H1 (cell line): ENCODE measurements at regions not wholly inside any gene's neighbourhood (a gene's known extent, or its start where the extent isn't known, plus 50 kb on each side); places are given as distances from the start of the nearest gene placed in this dataset.

Experiments
- CTCF ChIA-PET: fragments of 300-600 bp; sonication (Branson Sonifier 250); formaldehyde crosslinking; loops from one replicate; lab custom pipeline; 2021; ENCODE audit not compliant: partially characterized antibody; lab: Charles Lee
- POLR2A ChIA-PET: fragments of 300-600 bp; sonication (Branson Sonifier 250); formaldehyde crosslinking; loops from one replicate; lab custom pipeline; 2021; ENCODE audit warnings: inconsistent platforms; ENCODE audit not compliant: partially characterized antibody; lab: Charles Lee
- DNase-seq, 2 experiments: peaks; one replicate each; pipeline versions ENCODE4 v3.0.0 to v3.0.0-alpha.2; 2010 to 2022; ENCODE audit warnings: low spot score in 2 of 2, low read depth in 1 of 2, mixed read lengths in 1 of 2
- FAIRE-seq: peaks from 2 replicates; lab custom pipeline; 2011; peaks lifted over from hg19 to GRCh38; lab: Jason Lieb, UNC
- H2AFZ ChIP-seq: 2 replicates; pipeline ENCODE4 v1.8.1; 2012; ENCODE audit warnings: low read length, inconsistent platforms
- H2AK5ac ChIP-seq: 2 replicates; pipeline ENCODE4 v1.6.1; 2013; ENCODE audit warnings: low read depth, low read length
- H2BK120ac ChIP-seq: replicated peaks from 2 replicates; pipeline ENCODE3; 2013; ENCODE audit warnings: low read depth, low read length, inconsistent platforms
- H2BK12ac ChIP-seq: 2 replicates; pipeline ENCODE4 v1.6.1; 2013; ENCODE audit warnings: low read depth, low read length
- H2BK15ac ChIP-seq: 2 replicates; pipeline ENCODE4 v1.6.1; 2013; ENCODE audit warnings: low read length
- H2BK20ac ChIP-seq: 2 replicates; pipeline ENCODE4 v1.6.1; 2013; ENCODE audit warnings: low read length
- H2BK5ac ChIP-seq: 2 replicates; pipeline ENCODE4 v1.6.1; 2013; ENCODE audit warnings: low read depth, low read length
- H3K14ac ChIP-seq: 2 replicates; pipeline ENCODE4 v1.6.1; 2013; ENCODE audit warnings: inconsistent platforms; ENCODE audit not compliant: insufficient read length
- H3K18ac ChIP-seq: 2 replicates; pipeline ENCODE4 v1.6.1; 2013; ENCODE audit warnings: low read length; ENCODE audit errors: extremely low read depth
- H3K23ac ChIP-seq: 2 replicates; pipeline ENCODE4 v1.6.1; 2013; ENCODE audit warnings: inconsistent platforms; ENCODE audit not compliant: insufficient read length
- H3K23me2 ChIP-seq: 2 replicates; pipeline ENCODE4 v1.6.1; 2013; ENCODE audit warnings: low read depth, low read length
- H3K27ac ChIP-seq: 2 replicates; pipeline ENCODE4 v1.6.1; 2011; ENCODE audit warnings: low read depth, low read length, inconsistent platforms
- H3K27me3 ChIP-seq, 4 experiments: replicated peaks in 1 of 4; 1 replicate in 1 of 4; 2 replicates in 3 of 4; pipeline versions ENCODE4 v1.6.1 to v1.8.1; 2011 to 2013; ENCODE audit warnings: low read length in 3 of 4, mild to moderate bottlenecking in 3 of 4, inconsistent platforms in 2 of 4, mixed read lengths in 2 of 4, moderate library complexity in 1 of 4; ENCODE audit not compliant: control insufficient read depth in 3 of 4, insufficient read depth in 3 of 4; ENCODE audit errors: extremely low read depth in 1 of 4
- H3K36me3 ChIP-seq, 4 experiments: 2 replicates each; pipeline versions ENCODE4 v1.6.1 to v1.8.1; 2011 to 2013; ENCODE audit warnings: mild to moderate bottlenecking in 4 of 4, low read length in 3 of 4, moderate library complexity in 2 of 4, control low read depth in 1 of 4, inconsistent platforms in 1 of 4; ENCODE audit not compliant: insufficient read depth in 4 of 4, control insufficient read depth in 2 of 4
- H3K4ac ChIP-seq: replicated peaks from 2 replicates; pipeline ENCODE3; 2013; ENCODE audit warnings: low read length, low read depth, mixed read lengths, inconsistent platforms; ENCODE audit not compliant: insufficient read length
- H3K4me1 ChIP-seq, 4 experiments: replicated peaks in 1 of 4; 1 replicate in 1 of 4; 2 replicates in 3 of 4; pipeline versions ENCODE4 v1.6.1 to v1.8.1; 2011 to 2013; ENCODE audit warnings: low read length in 3 of 4, inconsistent platforms in 2 of 4, mixed read lengths in 1 of 4; ENCODE audit not compliant: insufficient read depth in 4 of 4, control insufficient read depth in 3 of 4
- H3K4me2 ChIP-seq, 2 experiments: 2 replicates each; pipeline versions ENCODE4 v1.6.1 to v1.8.1; 2011 to 2013; ENCODE audit warnings: low read depth in 2 of 2, low read length in 2 of 2, control low read depth in 1 of 2, inconsistent platforms in 1 of 2, mild to moderate bottlenecking in 1 of 2; ENCODE audit not compliant: insufficient read depth in 1 of 2
- H3K4me3 ChIP-seq, 4 experiments: fragments of 200-600, 300-600 bp in 1 of 4; sonication (generic), shearing (Covaris generic), sonication (Bioruptor Twin) in 1 of 4; 2 replicates each; pipeline versions ENCODE4 v1.5.1 to v1.8.1; 2011 to 2016; ENCODE audit warnings: low read length in 4 of 4, low read depth in 3 of 4, control low read depth in 2 of 4, inconsistent platforms in 2 of 4, mild to moderate bottlenecking in 2 of 4, mixed read lengths in 1 of 4, moderate library complexity in 1 of 4; ENCODE audit not compliant: insufficient read depth in 2 of 4; ENCODE audit errors: extremely low read depth in 1 of 4
- H3K56ac ChIP-seq: replicated peaks from 2 replicates; pipeline ENCODE3; 2013; ENCODE audit warnings: low read depth, mild to moderate bottlenecking, mixed read lengths, low read length, inconsistent platforms; ENCODE audit not compliant: insufficient read length
- H3K79me1 ChIP-seq: 2 replicates; pipeline ENCODE4 v1.6.1; 2013; ENCODE audit warnings: low read depth, low read length, control low read depth
- H3K79me2 ChIP-seq, 2 experiments: 2 replicates each; pipeline versions ENCODE4 v1.6.1 to v1.8.1; 2012 to 2013; ENCODE audit warnings: low read length in 2 of 2, mild to moderate bottlenecking in 2 of 2, inconsistent platforms in 1 of 2; ENCODE audit not compliant: insufficient read depth in 2 of 2, control insufficient read depth in 1 of 2
- H3K9ac ChIP-seq, 4 experiments: replicated peaks in 1 of 4; 1 replicate in 1 of 4; 2 replicates in 3 of 4; pipeline versions ENCODE4 v1.6.1 to v1.8.1; 2011 to 2013; ENCODE audit warnings: low read depth in 3 of 4, low read length in 3 of 4, control low read depth in 2 of 4, mild to moderate bottlenecking in 2 of 4, moderate library complexity in 2 of 4, inconsistent platforms in 1 of 4; ENCODE audit errors: extremely low read depth in 1 of 4
- H3K9me3 ChIP-seq, 2 experiments: 2 replicates each; pipeline versions ENCODE4 v1.6.1 to v1.8.1; 2012 to 2013; ENCODE audit warnings: mild to moderate bottlenecking in 2 of 2, moderate library complexity in 2 of 2, control low read depth in 1 of 2, inconsistent platforms in 1 of 2, low read depth in 1 of 2, low read length in 1 of 2, mixed read lengths in 1 of 2; ENCODE audit not compliant: insufficient read depth in 2 of 2
- H4K20me1 ChIP-seq, 2 experiments: replicated peaks in 1 of 2; 2 replicates each; pipeline versions ENCODE3 to v1.8.1; 2011 to 2013; ENCODE audit warnings: inconsistent platforms in 2 of 2, low read length in 2 of 2, mild to moderate bottlenecking in 1 of 2; ENCODE audit not compliant: insufficient read depth in 2 of 2, control insufficient read depth in 1 of 2
- H4K5ac ChIP-seq: 2 replicates; pipeline ENCODE4 v1.6.1; 2013; ENCODE audit warnings: low read length, low read depth, mixed read lengths, inconsistent platforms; ENCODE audit not compliant: insufficient read length
- H4K8ac ChIP-seq: 2 replicates; pipeline ENCODE4 v1.8.0; 2013; ENCODE audit warnings: mild to moderate bottlenecking, moderate library complexity, low read length, inconsistent platforms; ENCODE audit not compliant: insufficient read depth; ENCODE audit errors: extremely low read depth
- H4K91ac ChIP-seq: replicated peaks from 2 replicates; pipeline ENCODE3; 2013; ENCODE audit warnings: low read length, mixed read lengths, inconsistent platforms; ENCODE audit not compliant: insufficient read length
- CBX8 ChIP-seq: fragments of 300-800, 300-1000 bp; sonication (generic); IDR thresholded peaks from 2 replicates; pipeline ENCODE4 v1.7.1; 2016; ENCODE audit warnings: low read depth, low read length, borderline replicate concordance
- EGR1 ChIP-seq: IDR thresholded peaks from 2 replicates; pipeline ENCODE4 v1.6.1; 2011; ENCODE audit warnings: low read depth, low read length, borderline replicate concordance
- EZH2 ChIP-seq: fragments of 200-600 bp; sonication (generic); IDR thresholded peaks from 2 replicates; pipeline ENCODE4 v1.7.1; 2012; ENCODE audit warnings: low read depth, mild to moderate bottlenecking, moderate library complexity, low read length, inconsistent platforms; ENCODE audit not compliant: severe bottlenecking
- GABPA ChIP-seq: IDR thresholded peaks from 2 replicates; pipeline ENCODE4 v1.6.1; 2011; ENCODE audit warnings: mild to moderate bottlenecking, low read length, moderate library complexity, borderline replicate concordance; ENCODE audit not compliant: insufficient read depth
- HDAC2 ChIP-seq, 2 experiments: fragments of 300-600 bp in 1 of 2; sonication (generic) in 1 of 2; IDR thresholded peaks; 2 replicates each; pipeline ENCODE4 v1.6.1; 2011 to 2012; ENCODE audit warnings: low read depth in 2 of 2, low read length in 2 of 2, mild to moderate bottlenecking in 2 of 2, moderate library complexity in 2 of 2, borderline replicate concordance in 1 of 2, inconsistent platforms in 1 of 2
- HDAC6 ChIP-seq: IDR thresholded peaks from one replicate; pipeline ENCODE4 v1.7.1; 2012; ENCODE audit warnings: low read depth, mild to moderate bottlenecking, inconsistent platforms, low read length, moderate library complexity
- JUN ChIP-seq: IDR thresholded peaks from 2 replicates; pipeline ENCODE4 v1.6.1; 2011; ENCODE audit warnings: low read depth, mild to moderate bottlenecking, improper control_type of control experiment, low read length
- MAFK ChIP-seq: IDR thresholded peaks from 2 replicates; pipeline ENCODE4 v1.6.1; 2012; ENCODE audit warnings: low read depth, mild to moderate bottlenecking, improper control_type of control experiment, low read length
- POLR2AphosphoS5 ChIP-seq: IDR thresholded peaks from 2 replicates; pipeline ENCODE4 v1.6.1; 2011; ENCODE audit warnings: low read depth, low read length
- SIRT6 ChIP-seq: IDR thresholded peaks from one replicate; pipeline ENCODE4 v1.7.1; 2012; ENCODE audit warnings: low read length, inconsistent platforms
- SP2 ChIP-seq: IDR thresholded peaks from 2 replicates; pipeline ENCODE4 v1.6.1; 2012; ENCODE audit warnings: mild to moderate bottlenecking, low read length, inconsistent platforms
- SP4 ChIP-seq: IDR thresholded peaks from 2 replicates; pipeline ENCODE4 v1.6.1; 2012; ENCODE audit warnings: low read length, inconsistent platforms
- TBP ChIP-seq: IDR thresholded peaks from 2 replicates; pipeline ENCODE4 v1.6.1; 2011; ENCODE audit warnings: low read depth, low read length, improper control_type of control experiment
- TCF12 ChIP-seq: IDR thresholded peaks from 2 replicates; pipeline ENCODE4 v1.6.1; 2011; ENCODE audit warnings: low read depth, mild to moderate bottlenecking, low read length
- WGBS, 2 experiments: shearing (Covaris generic) in 1 of 2; methylation state at CpG; one replicate each; pipeline versions ENCODE4 v1.1.6 to v1.1.7; 2013 to 2015; ENCODE audit warnings: low lambda C conversion rate in 2 of 2, mixed read lengths in 2 of 2, inconsistent platforms in 1 of 2, low coverage in 1 of 2, missing lambda C conversion rate in 1 of 2; ENCODE audit not compliant: insufficient replicate concordance in 2 of 2, insufficient coverage in 1 of 2, insufficient read length in 1 of 2; ENCODE audit errors: extremely low coverage in 1 of 2, missing lambda C conversion rate in 1 of 2; 5-methylcytosine and 5-hydroxymethylcytosine counted together
- TF ChIP-seq, protein P1 (sequence below): IDR thresholded peaks from 2 replicates; pipeline ENCODE4 v1.6.1; 2011; ENCODE audit warnings: low read length, improper control_type of control experiment

- no peak overlapping the region for H2AFZ ChIP-seq
- H3K23ac ChIP-seq = no peak overlapping the region
- H4K8ac ChIP-seq = no peak overlapping the region
- no peak overlapping the region for H3K9ac ChIP-seq
- DNase-seq (no peak), FAIRE-seq (no peak)
- H3K79me2 ChIP-seq = no peaks in the 10 kb centered on the region
- H4K91ac ChIP-seq = no peak overlapping the region
- WGBS, 2 experiments = 88% methylated on average over 1 of the region's 1 CpG; no CpG with 5 or more reads in 1 of the 2 experiments
- H4K5ac ChIP-seq = no peak overlapping the region
- H3K9me3 ChIP-seq = no peaks in the 10 kb centered on the region
- H2AK5ac ChIP-seq = no peak overlapping the region
- no peaks in the 10 kb centered on the region for H3K79me1 ChIP-seq
- H3K56ac ChIP-seq = no peak overlapping the region
- no peak overlapping the region for H3K4ac ChIP-seq
- H2BK20ac ChIP-seq = no peak overlapping the region
- no peak overlapping the region for H3K18ac ChIP-seq
- H4K20me1 ChIP-seq = no peaks in the 10 kb centered on the region
- ChIA-PET POLR2A (no interaction called here), CTCF (interaction anchor here (0.6 to 1.4 kb wide), 6 partner anchors 9 to 916 kb away, joined by 3 to 4 read pairs (median 4); no protein-coding TSS in a partner anchor)
- H2BK120ac ChIP-seq = no peak overlapping the region
- H3K27me3 ChIP-seq = no peaks in the 10 kb centered on the region
- H3K4me2 ChIP-seq = no peak overlapping the region
- H2BK5ac ChIP-seq = no peak overlapping the region
- H3K23me2 ChIP-seq = no peaks in the 10 kb centered on the region
- H3K4me1 ChIP-seq = peaks cover 0 to 3% (median 1%) of the 10 kb centered on the region in 4 experiments; a peak in 1 of 7 replicates
- H2BK12ac ChIP-seq = no peak overlapping the region
- H3K4me3 ChIP-seq = no peak overlapping the region
- H3K27ac ChIP-seq = no peak overlapping the region
- H3K36me3 ChIP-seq = no peaks in the 10 kb centered on the region
- no peak overlapping the region for H2BK15ac ChIP-seq
- no peak overlapping the region for H3K14ac ChIP-seq
- TF ChIP-seq HDAC2 (IDR thresholded peaks at IDR 0.05; ENCODE audit: borderline replicate concordance in 1 of 2, low read depth in 2 of 2, low read length in 2 of 2) (no peak), TBP (no peak), GABPA (no peak), TCF12 (no peak), SIRT6 (no peak), EZH2 (no peak), CBX8 (no peak), JUN (no peak), HDAC6 (no peak), POLR2AphosphoS5 (no peak), EGR1 (no peak), SP4 (no peak), MAFK (no peak), SP2 (no peak)
- TF ChIP-seq, protein P1, sequence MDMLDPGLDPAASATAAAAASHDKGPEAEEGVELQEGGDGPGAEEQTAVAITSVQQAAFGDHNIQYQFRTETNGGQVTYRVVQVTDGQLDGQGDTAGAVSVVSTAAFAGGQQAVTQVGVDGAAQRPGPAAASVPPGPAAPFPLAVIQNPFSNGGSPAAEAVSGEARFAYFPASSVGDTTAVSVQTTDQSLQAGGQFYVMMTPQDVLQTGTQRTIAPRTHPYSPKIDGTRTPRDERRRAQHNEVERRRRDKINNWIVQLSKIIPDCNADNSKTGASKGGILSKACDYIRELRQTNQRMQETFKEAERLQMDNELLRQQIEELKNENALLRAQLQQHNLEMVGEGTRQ = no peak
These were observed 157.1 kb upstream of the MPDZ start for GRCh38 chr9:13436591-13436990.
